RWPE1 (cell line): ENCODE measurements at regions not wholly inside any gene's neighbourhood (a gene's known extent, or its start where the extent isn't known, plus 50 kb on each side); places are given as distances from the start of the nearest gene placed in this dataset.

Experiments
- CTCF ChIA-PET: fragments of 350-600 bp; sonication (Branson Sonifier 250); formaldehyde crosslinking; extraction: SDS; loops from one replicate; lab custom pipeline; 2021; lab: Yijun Ruan, JAX
- POLR2A ChIA-PET: fragments of 400-600 bp; formaldehyde crosslinking; extraction: SDS; loops from one replicate; lab custom pipeline; 2020; ENCODE audit warnings: antibody characterized with exemption; ENCODE audit not compliant: low non-redundant PET; lab: Yijun Ruan, JAX
- DNase-seq: peaks from one replicate; pipeline ENCODE4 v3.0.0; 2012; ENCODE audit warnings: low spot score
- H3K27ac ChIP-seq: fragments of 450-650 bp; 2 replicates; pipeline ENCODE4 v1.5.1; 2017
- CTCF ChIP-seq: fragments of 450-650 bp; conservative IDR thresholded peaks from 2 replicates; pipeline ENCODE4 v1.5.1; 2017; ENCODE audit warnings: low read depth, mild to moderate bottlenecking

DNA sequence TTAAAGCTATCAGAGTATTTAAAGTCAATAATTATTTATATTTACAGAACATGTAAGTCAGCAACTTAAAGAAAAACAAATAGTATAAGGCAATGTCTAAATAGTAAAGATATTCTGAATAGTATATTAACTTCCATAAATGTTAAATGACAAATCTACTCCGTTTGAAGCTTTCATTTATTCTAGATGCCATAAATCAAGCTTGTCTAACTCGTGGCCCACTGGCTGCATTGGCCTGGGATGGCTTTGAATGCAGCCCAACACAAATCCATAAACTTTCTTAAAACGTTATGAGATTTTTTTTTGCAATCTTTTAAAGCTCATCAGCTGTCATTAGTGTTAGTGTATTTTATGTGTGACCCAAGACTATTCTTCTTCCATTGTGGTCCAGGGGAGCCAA lies 1117.1 kb upstream of the PCDH9 start:
- CTCF ChIA-PET = interaction anchor here (0.7 kb wide), 1 partner anchor 13 kb away, joined by 5 read pairs; no protein-coding TSS in a partner anchor
- no peak for TF ChIP-seq CTCF
- DNase-seq = no peak
- POLR2A ChIA-PET = no interaction called here
- H3K27ac ChIP-seq = no peak overlapping the region

DNA sequence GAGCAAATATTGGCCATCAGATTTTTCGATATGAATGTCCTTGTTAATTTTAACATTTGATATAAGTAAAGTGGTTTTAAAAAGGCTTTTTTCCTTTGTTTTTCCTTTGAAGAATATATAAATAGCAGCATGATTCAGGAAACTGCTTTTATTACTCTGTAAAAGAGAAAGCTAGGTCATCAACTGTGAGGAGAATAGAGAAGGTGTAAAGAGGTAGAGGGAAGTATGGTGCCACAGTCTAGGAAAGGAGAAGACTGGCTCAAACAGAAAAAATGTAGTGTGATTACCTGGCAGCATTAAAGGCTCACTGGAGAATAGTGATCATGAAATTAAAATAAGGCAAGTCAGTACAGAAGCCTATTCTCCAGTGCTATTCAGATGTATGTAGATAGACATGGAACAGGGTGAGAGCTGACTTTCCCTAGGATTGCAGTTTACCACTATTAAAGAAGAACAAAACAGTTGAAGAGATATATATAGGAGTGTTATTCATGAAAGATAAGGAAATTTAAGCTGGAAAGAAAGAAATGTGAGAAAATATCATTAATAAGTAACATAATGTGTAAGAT lies 1115.9 kb upstream of the PCDH9 start:
- no peak for TF ChIP-seq CTCF
- POLR2A ChIA-PET = no interaction called here
- no peak overlapping the region for H3K27ac ChIP-seq
- DNase-seq = no peak
- CTCF ChIA-PET = no interaction called here

DNA sequence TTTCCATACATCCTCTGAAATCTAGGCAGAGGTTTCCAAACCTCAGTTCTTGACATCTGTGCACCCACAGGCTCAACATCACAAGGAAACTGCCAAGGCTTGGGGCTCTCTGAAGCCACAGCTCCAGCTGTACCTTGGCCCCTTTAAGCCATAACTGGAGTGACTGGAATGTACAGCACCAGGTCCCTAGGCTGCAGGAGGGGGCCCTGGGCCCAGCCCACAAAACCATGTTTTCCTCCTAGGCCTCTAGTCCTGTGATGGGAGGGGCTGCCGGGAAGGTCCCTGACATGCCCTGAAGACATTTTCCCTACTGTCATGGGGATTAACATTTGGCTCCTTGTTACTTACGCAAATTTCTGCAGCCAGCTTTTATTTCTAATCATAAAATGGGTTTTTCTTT lies 1093.0 kb upstream of the PCDH9 start:
- ChIA-PET CTCF (no interaction called here), POLR2A (no interaction called here)
- H3K27ac ChIP-seq = no peak overlapping the region
- TF ChIP-seq CTCF = no peak
- no peak for DNase-seq

DNA sequence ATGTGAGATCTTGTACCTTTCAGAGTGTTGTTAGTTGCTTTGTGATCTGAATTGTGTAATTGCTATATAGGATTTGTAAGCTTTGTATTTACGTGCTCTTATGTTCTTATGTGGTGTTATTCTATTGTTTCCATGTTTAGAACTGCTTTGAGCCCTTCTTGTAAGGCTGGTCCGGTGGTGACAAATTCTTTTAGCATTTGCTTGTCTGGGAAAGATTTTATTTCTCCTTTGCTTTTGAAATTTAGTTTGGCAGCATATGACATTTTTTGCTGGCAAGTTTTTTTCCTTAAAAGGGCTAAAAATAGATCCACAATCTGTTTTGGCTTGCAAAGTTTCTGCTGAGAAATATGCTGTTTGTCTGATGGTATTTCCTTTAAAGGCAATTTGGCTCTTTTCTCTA lies 1089.2 kb upstream of the PCDH9 start:
- DNase-seq = no peak
- CTCF ChIA-PET = no interaction called here
- POLR2A ChIA-PET = no interaction called here
- TF ChIP-seq CTCF = no peak
- H3K27ac ChIP-seq = no peak overlapping the region

GRCh38 chr13:68304286-68304893 lies 1074.3 kb upstream of the PCDH9 start:
- DNase-seq = peak; percentile 37
- ChIA-PET CTCF (interaction anchor here (0.6 to 0.8 kb wide), 5 partner anchors 15 to 1021 kb away, joined by 3 to 4 read pairs (median 3); no protein-coding TSS in a partner anchor), POLR2A (no interaction called here)
- peak; percentile 63 for TF ChIP-seq CTCF
- H3K27ac ChIP-seq = no peak overlapping the region

- TF ChIP-seq CTCF = no peak
- DNase-seq = no peak
- ChIA-PET POLR2A (no interaction called here), CTCF (no interaction called here)
- no peak overlapping the region for H3K27ac ChIP-seq
Measured at GRCh38 chr13:68293631-68294030, 1063.5 kb upstream of the PCDH9 start.
